Cardiac muscle cell (in vitro differentiated cells and primary cell): ENCODE measurements at regions not wholly inside any gene's neighbourhood (a gene's known extent, or its start where the extent isn't known, plus 50 kb on each side); places are given as distances from the start of the nearest gene placed in this dataset.

ENCODE experiments used
- DNase-seq, 2 donors: peaks; one replicate each; pipeline versions ENCODE4 v3.0.0 to v3.0.0-alpha.2; 2010 to 2017; ENCODE audit warnings: low read depth in 1 of 2, low spot score in 1 of 2
- H3K27ac ChIP-seq: fragments of 200-600 bp; sonication (generic); 2 replicates; pipeline ENCODE4 v1.5.1; 2016
- H3K27me3 ChIP-seq: fragments of 200-600 bp; sonication (generic); 2 replicates; pipeline ENCODE4 v1.6.0; 2016; ENCODE audit warnings: control low read depth
- H3K36me3 ChIP-seq: fragments of 200-600 bp; sonication (generic); 2 replicates; pipeline ENCODE4 v1.5.1; 2016; ENCODE audit warnings: control low read depth
- H3K4me1 ChIP-seq: fragments of 200-600 bp; sonication (generic); 2 replicates; pipeline ENCODE4 v1.8.1; 2017; ENCODE audit warnings: low read depth, mild to moderate bottlenecking, mixed run types
- H3K4me3 ChIP-seq: fragments of 200-600 bp; sonication (generic); 2 replicates; pipeline ENCODE4 v1.5.1; 2016; ENCODE audit warnings: mild to moderate bottlenecking
- H3K9me3 ChIP-seq: fragments of 200-600 bp; sonication (generic); 2 replicates; pipeline ENCODE4 v1.5.1; 2017; ENCODE audit warnings: low read depth, mild to moderate bottlenecking, control low read depth
- TF ChIP-seq, protein P1 (sequence below): IDR thresholded peaks from 2 replicates; pipeline ENCODE4 v1.5.1; 2012; ENCODE audit warnings: low read depth, mild to moderate bottlenecking, low read length

DNA sequence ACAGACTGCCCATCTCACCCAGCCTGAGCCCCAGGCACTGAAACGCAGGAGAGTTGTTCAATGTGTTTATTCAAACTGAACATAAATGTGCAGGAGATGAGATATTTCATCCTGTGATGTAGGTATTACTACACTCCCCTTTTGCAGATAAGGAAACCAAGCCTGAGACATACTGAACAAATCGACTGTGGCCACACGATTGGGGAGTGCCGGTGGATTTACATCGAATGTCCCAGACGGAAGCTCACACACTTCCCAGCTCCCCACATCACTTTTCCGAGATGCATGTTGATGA is 94.8 kb upstream of the ALKAL2 start:
- DNase-seq, result no peak
- peaks cover 15% of the 10 kb centered on the region for H3K27me3 ChIP-seq
- no peak overlapping the region for H3K4me3 ChIP-seq

DNA sequence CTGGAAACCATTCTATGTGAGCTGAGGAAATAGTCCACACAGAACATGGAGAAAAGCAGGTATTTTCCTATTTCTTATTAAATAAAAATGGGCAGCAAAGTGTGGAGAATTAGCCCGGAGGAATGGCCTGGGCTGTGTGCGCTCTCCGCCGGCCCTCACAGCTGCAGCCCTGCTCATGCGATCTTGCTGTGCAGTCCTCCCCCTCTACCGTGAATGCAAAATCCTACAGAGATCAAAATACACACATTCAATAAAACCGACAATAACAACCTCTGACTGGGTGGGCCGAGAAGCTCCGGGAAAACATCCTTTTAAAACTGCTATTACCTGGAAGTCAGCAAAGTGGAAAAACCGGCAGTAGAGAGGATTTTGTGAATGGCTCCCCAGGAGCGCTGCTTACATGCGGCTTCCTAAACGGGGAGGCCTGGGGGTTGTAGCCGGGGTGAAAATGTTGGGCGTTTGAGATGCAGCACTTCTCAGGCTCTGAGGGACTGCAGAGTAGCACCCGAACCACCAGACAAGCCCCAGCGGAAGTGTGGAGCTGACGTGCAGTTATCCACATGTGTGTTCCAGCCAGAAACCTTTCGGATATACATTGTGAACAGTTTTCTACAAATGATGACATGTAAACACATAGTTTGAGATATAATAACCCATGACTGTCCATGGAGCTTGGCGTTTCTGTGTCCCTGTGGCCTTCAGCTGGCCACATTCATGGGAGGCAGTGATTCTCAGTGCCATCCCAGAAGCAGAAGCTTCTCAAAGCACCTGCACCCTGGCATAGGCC is 94.2 kb upstream of the ALKAL2 start:
- H3K27ac ChIP-seq, result no peak overlapping the region
- no peak for DNase-seq
- H3K27me3 ChIP-seq, result peaks cover 15% of the 10 kb centered on the region
- H3K36me3 ChIP-seq, result no peaks in the 10 kb centered on the region
- H3K4me3 ChIP-seq, result no peak overlapping the region
- H3K4me1 ChIP-seq, result no peaks in the 10 kb centered on the region
- H3K9me3 ChIP-seq, result no peaks in the 10 kb centered on the region
- TF ChIP-seq, protein P1, sequence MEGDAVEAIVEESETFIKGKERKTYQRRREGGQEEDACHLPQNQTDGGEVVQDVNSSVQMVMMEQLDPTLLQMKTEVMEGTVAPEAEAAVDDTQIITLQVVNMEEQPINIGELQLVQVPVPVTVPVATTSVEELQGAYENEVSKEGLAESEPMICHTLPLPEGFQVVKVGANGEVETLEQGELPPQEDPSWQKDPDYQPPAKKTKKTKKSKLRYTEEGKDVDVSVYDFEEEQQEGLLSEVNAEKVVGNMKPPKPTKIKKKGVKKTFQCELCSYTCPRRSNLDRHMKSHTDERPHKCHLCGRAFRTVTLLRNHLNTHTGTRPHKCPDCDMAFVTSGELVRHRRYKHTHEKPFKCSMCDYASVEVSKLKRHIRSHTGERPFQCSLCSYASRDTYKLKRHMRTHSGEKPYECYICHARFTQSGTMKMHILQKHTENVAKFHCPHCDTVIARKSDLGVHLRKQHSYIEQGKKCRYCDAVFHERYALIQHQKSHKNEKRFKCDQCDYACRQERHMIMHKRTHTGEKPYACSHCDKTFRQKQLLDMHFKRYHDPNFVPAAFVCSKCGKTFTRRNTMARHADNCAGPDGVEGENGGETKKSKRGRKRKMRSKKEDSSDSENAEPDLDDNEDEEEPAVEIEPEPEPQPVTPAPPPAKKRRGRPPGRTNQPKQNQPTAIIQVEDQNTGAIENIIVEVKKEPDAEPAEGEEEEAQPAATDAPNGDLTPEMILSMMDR, result no peak

More for the DNA sequence above, 94.8 kb upstream of the ALKAL2 start:
- no peaks in the 10 kb centered on the region for H3K4me1 ChIP-seq
- no peak overlapping the region for H3K27ac ChIP-seq
- H3K9me3 ChIP-seq, result no peaks in the 10 kb centered on the region
- TF ChIP-seq, protein P1, result no peak
- no peaks in the 10 kb centered on the region for H3K36me3 ChIP-seq

DNA sequence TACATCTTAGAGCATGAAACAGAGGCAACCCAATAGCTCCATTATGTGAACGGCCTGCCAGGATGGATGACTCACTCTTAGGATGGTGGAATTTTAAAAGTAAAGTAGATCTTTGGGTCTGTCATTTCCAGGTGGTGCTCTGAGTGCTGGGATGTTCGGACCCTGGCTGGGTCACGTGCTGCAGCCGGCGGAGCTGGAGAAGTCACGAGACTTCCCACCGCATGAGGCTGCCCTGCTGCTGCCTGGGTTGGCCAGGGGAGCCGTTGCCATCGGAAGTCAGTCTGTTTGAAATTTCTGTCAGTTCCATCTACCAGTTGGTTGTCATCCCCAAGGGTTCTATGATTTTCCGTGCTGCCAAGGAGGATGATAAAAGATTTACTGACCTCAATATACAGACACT is 93.3 kb upstream of the ALKAL2 start:
- TF ChIP-seq, protein P1, result no peak
- no peak for DNase-seq
- Histone ChIP-seq H3K27me3 (peaks cover 15% of the 10 kb centered on the region), H3K4me3 (no peak overlapping the region), H3K9me3 (no peaks in the 10 kb centered on the region), H3K27ac (no peak overlapping the region), H3K36me3 (no peaks in the 10 kb centered on the region), H3K4me1 (no peaks in the 10 kb centered on the region)

DNA sequence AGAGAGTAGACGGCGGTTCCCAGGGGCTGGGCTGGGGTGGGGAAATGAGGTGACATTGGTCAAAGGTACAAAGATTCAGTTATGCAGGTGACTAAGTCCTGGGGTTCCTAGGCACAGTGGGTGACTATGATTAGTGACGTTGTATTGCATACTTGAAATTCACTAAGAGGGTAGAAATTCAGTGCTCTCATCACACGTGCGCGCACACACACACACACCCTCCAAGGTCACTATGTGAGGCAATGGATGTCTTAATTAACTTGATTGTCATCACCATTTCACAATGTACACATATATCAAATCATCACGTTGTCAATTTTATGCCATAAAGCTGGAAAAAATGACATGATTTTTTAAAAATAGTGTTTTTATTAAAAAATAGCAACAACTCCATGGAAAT is 92.9 kb upstream of the ALKAL2 start:
- DNase-seq, result no peak
- H3K36me3 ChIP-seq, result no peaks in the 10 kb centered on the region
- H3K9me3 ChIP-seq, result no peaks in the 10 kb centered on the region
- H3K4me3 ChIP-seq, result no peak overlapping the region
- TF ChIP-seq, protein P1, result no peak
- H3K27ac ChIP-seq, result no peak overlapping the region
- no peaks in the 10 kb centered on the region for H3K4me1 ChIP-seq
- peaks cover 15% of the 10 kb centered on the region for H3K27me3 ChIP-seq

DNA sequence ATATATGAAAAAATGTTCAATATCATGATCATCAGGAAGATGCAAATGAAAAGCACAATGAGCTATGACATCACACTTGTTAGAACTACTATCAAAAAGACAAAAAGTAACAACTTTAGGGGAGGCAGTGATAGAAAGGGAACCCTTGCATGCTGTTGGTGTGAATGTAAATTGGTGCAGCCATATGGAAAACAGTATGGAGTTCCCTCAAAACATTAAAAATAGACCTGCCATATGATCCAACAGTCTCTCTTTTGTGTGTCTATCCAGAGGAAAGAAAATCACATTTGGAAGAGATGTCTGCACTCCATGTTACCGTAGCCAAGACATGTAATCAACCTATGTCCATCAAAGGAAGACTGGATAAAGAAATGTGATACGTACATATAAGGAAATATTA is 92.3 kb upstream of the ALKAL2 start:
- no peak overlapping the region for H3K27ac ChIP-seq
- H3K4me1 ChIP-seq, result no peaks in the 10 kb centered on the region
- H3K27me3 ChIP-seq, result peaks cover 15% of the 10 kb centered on the region
- no peaks in the 10 kb centered on the region for H3K36me3 ChIP-seq
- no peak overlapping the region for H3K4me3 ChIP-seq
- TF ChIP-seq, protein P1, result no peak
- no peaks in the 10 kb centered on the region for H3K9me3 ChIP-seq
- no peak for DNase-seq

DNA sequence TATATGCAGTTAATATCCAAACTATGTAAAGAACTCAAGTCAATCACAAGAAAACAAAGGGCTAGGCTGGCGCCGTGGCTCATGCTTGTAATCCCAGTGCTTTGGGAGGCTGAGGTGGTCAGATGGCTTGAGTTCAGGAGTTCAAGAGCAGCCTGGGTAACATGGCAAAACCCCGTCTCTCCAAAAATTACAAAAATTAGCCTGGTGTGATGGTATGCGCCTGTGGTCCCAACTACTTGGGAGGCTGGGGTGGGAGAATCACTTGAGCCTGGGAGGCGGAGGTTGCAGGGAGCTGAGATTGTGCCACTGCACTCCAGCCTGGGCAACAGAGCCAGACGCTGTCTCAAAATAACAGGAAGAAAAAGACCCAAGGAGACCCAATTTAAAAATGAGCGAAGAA is 91.9 kb upstream of the ALKAL2 start:
- H3K9me3 ChIP-seq, result no peaks in the 10 kb centered on the region
- TF ChIP-seq, protein P1, result no peak
- no peaks in the 10 kb centered on the region for H3K36me3 ChIP-seq

More for the DNA sequence above, 91.9 kb upstream of the ALKAL2 start:
- Histone ChIP-seq H3K4me1 (no peaks in the 10 kb centered on the region), H3K27me3 (peaks cover 15% of the 10 kb centered on the region), H3K27ac (no peak overlapping the region), H3K4me3 (no peak overlapping the region)
- DNase-seq, result no peak
